Progenitor cell of endocrine pancreas (in vitro differentiated cells): ENCODE measurements at regions not wholly inside any gene's neighbourhood (a gene's known extent, or its start where the extent isn't known, plus 50 kb on each side); places are given as distances from the start of the nearest gene placed in this dataset.

Source experiments
- DNase-seq: peaks from one replicate; pipeline ENCODE4 v3.0.0; 2021; ENCODE audit warnings: low spot score; ENCODE audit not compliant: unreplicated experiment
- H3K27ac Mint-ChIP-seq: 2 replicates; pipeline ENCODE4 v1.8.0; 2021; ENCODE audit warnings: mild to moderate bottlenecking, moderate library complexity, mixed read lengths
- H3K27me3 Mint-ChIP-seq: 2 replicates; pipeline ENCODE4 v1.8.0; 2021; ENCODE audit warnings: mixed read lengths
- H3K36me3 Mint-ChIP-seq: 2 replicates; pipeline ENCODE4 v1.8.0; 2022; ENCODE audit warnings: mixed read lengths; ENCODE audit not compliant: insufficient read depth
- H3K4me1 Mint-ChIP-seq: 2 replicates; pipeline ENCODE4 v1.8.0; 2021; ENCODE audit warnings: low read depth, mixed read lengths
- H3K4me3 Mint-ChIP-seq: 2 replicates; pipeline ENCODE4 v1.8.0; 2021; ENCODE audit warnings: low read depth, mild to moderate bottlenecking, moderate library complexity, mixed read lengths
- H3K9me3 Mint-ChIP-seq: 2 replicates; pipeline ENCODE4 v1.8.0; 2021; ENCODE audit warnings: low read depth, mixed read lengths
- CTCF ChIP-seq: fragments of 200-600 bp; sonication (generic); IDR thresholded peaks from one replicate; pipeline ENCODE4 v1.5.0; 2021; ENCODE audit warnings: antibody characterized with exemption, mild to moderate bottlenecking; ENCODE audit not compliant: unreplicated experiment

- Mint-ChIP-seq H3K27me3 (peaks cover 21% of the 10 kb centered on the region), H3K4me3 (no peak overlapping the region), H3K9me3 (no peaks in the 10 kb centered on the region), H3K36me3 (no peaks in the 10 kb centered on the region), H3K4me1 (no peaks in the 10 kb centered on the region), H3K27ac (no peak overlapping the region)
- no peak for DNase-seq
- no peak for TF ChIP-seq CTCF
Measured at GRCh38 chr20:61072398-61072797, 179.7 kb upstream of the CDH4 start.

DNA sequence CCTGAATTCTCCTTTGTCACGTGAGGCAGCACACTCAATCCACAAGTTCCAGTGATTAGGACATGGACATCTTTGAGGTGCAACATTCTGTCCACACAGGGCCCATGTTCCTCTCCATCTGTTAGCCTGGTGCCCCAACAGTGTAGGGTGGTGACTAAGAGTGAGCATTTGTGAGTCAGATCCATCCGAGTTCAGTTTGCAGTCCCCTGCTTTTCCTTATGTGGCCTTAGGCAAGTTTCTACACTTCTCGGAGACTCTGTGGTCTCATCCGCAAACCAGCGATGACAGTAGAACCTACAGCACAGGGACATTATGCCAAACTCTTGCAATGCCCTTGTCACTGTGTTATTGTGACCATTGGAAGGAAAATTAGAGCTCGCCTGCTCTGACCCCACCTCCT is 178.7 kb upstream of the CDH4 start:
- no peak for TF ChIP-seq CTCF
- peaks cover 21% of the 10 kb centered on the region for H3K27me3 Mint-ChIP-seq

DNA sequence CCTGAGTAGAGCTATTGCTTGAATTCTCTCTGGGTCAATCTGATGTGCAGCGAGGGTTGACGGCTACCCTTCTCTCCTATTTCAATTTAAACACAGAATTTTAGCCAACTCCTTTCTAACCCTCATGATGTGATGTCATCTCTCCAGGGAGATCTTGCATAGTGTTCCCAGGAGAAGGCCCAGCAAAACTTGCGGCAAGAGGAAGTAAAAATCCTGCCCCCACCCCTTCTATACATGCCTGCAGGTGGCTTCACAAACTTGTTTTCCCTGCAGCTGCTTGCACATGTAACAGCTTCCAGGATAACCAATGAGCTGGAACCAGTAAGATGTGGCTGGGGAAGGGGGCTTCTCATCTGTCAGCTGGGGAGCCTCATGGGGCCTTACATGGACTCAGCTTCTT is 169.3 kb upstream of the CDH4 start:
- TF ChIP-seq CTCF = no peak
- H3K27ac Mint-ChIP-seq = no peak overlapping the region
- peaks cover 43% of the 10 kb centered on the region for H3K27me3 Mint-ChIP-seq
- no peaks in the 10 kb centered on the region for H3K9me3 Mint-ChIP-seq
- H3K4me3 Mint-ChIP-seq = no peak overlapping the region
- no peaks in the 10 kb centered on the region for H3K4me1 Mint-ChIP-seq
- DNase-seq = no peak
- no peaks in the 10 kb centered on the region for H3K36me3 Mint-ChIP-seq

More for the DNA sequence above, 178.7 kb upstream of the CDH4 start:
- Mint-ChIP-seq H3K36me3 (no peaks in the 10 kb centered on the region), H3K4me1 (no peaks in the 10 kb centered on the region), H3K27ac (no peak overlapping the region), H3K4me3 (no peak overlapping the region), H3K9me3 (no peaks in the 10 kb centered on the region)
- DNase-seq = no peak

DNA sequence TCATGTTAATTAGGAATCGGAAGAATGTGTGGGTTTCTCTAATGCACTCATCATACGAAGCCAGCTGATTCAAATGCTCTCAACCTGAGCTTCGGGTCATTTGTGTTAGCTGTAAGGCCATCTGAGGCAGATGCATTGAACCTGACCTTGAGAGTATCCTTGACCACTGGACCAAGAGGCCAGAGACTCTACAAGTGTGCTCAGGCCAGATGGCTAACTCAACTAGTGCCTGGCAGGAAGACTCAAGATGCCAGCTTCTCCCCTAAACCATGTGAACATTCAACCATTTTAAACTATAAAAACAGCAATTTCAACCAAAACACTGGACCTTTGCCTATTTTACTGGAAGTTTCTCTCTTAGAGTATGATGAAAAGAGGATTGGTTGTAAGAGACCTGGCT is 168.6 kb upstream of the CDH4 start:
- Mint-ChIP-seq H3K4me3 (no peak overlapping the region), H3K4me1 (no peaks in the 10 kb centered on the region), H3K27me3 (peaks cover 47% of the 10 kb centered on the region), H3K27ac (no peak overlapping the region), H3K36me3 (no peaks in the 10 kb centered on the region), H3K9me3 (no peaks in the 10 kb centered on the region)
- no peak for DNase-seq
- no peak for TF ChIP-seq CTCF

DNA sequence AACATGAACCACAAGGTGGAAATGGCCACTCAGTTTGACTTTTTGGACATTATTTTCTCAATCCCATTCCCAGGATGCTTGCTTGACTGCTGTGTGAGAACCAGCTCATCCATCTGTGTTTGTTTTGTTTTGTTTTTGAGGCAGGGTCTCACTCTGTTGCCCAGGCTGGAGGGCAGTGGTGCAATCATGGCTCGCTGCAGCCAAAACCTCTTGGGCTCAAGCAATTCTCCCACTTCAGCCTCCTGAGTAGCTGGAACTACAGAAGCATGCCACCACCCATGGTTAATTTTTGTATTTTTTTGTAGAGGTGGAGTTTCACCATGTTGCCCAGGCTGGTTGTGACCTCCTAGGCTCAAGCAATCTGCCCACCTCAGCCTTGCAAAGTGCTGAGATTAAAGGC is 166.0 kb upstream of the CDH4 start:
- Mint-ChIP-seq H3K4me3 (no peak overlapping the region), H3K9me3 (no peaks in the 10 kb centered on the region), H3K36me3 (no peaks in the 10 kb centered on the region), H3K27me3 (peaks cover 46% of the 10 kb centered on the region), H3K4me1 (no peaks in the 10 kb centered on the region), H3K27ac (no peak overlapping the region)
- no peak for TF ChIP-seq CTCF
- DNase-seq = no peak
